ENCODE measurements at regions not wholly inside any gene's neighbourhood (a gene's known extent, or its start where the extent isn't known, plus 50 kb on each side); places are given as distances from the start of the nearest gene placed in this dataset.
A peak's percentile ranks its signal among the peaks of the same experiment; 100 is the strongest.

DNA sequence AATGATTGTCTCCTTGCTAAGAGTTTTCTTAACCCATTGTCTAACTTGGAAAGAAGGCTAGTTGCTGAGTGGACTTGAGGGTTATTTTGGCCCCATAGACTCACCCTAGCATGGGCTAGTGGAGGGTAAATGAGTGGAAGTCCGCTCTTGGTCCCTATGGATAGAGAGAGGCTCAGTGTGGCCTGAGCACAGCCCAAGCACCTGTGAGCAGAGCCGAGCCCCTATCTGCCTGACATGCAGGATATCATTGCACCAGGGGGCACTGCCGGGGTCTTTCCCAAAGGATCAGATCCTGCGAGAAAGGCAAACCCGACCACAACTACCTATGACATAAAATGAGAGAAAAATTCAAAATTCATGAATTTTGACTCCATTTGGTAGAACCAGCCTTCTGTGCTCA, 70.6 kb upstream of the GGTLC1 start:
- intact Hi-C loops (cut with DNase I), result no loop called here
- peaks cover 0 to 5% (median 0%) of the 10 kb centered on the region in 9 donors for H3K27me3 ChIP-seq
- no peak overlapping the region for H3K27ac ChIP-seq
- no peaks in the 10 kb centered on the region for H3K4me1 ChIP-seq
- H3K9me3 ChIP-seq, result no peaks in the 10 kb centered on the region
- ATAC-seq, result no peak
- no peak for TF ChIP-seq POLR2A (IDR thresholded peaks at IDR 0.05)
- H3K4me3 ChIP-seq, result no peak overlapping the region
- DNase-seq, result no peak
- WGBS, 4 donors, result 82 to 89% (median 85%) methylated on average over 5 of the region's 5 CpGs
- no peaks in the 10 kb centered on the region for H3K36me3 ChIP-seq

DNA sequence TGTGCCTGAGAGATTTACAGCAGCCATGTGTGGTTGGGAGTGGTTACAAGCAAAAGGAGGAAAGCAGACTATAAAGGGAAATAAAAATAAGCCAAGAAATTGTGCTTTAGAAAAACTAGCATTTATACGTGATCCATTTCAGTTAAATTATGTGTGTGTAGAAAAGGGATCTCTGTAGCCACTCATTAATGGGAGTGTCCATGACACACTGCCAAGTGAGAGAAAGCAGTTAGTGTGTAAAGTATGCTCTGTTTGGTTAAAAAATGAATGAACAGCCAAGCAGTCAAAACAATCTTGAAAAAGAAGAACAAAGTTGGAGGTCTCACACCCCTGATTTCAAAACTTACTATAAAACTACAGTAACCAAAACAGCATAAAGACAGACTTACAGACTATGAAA, 67.9 kb upstream of the GGTLC1 start:
- no peaks in the 10 kb centered on the region for H3K4me1 ChIP-seq
- peaks cover 0 to 21% (median 0%) of the 10 kb centered on the region in 9 donors for H3K27me3 ChIP-seq
- TF ChIP-seq POLR2A (IDR thresholded peaks at IDR 0.05), result no peak
- TF ChIP-seq, protein P1, sequence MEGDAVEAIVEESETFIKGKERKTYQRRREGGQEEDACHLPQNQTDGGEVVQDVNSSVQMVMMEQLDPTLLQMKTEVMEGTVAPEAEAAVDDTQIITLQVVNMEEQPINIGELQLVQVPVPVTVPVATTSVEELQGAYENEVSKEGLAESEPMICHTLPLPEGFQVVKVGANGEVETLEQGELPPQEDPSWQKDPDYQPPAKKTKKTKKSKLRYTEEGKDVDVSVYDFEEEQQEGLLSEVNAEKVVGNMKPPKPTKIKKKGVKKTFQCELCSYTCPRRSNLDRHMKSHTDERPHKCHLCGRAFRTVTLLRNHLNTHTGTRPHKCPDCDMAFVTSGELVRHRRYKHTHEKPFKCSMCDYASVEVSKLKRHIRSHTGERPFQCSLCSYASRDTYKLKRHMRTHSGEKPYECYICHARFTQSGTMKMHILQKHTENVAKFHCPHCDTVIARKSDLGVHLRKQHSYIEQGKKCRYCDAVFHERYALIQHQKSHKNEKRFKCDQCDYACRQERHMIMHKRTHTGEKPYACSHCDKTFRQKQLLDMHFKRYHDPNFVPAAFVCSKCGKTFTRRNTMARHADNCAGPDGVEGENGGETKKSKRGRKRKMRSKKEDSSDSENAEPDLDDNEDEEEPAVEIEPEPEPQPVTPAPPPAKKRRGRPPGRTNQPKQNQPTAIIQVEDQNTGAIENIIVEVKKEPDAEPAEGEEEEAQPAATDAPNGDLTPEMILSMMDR (IDR thresholded peaks at IDR 0.05), result no peak
- intact Hi-C loops (cut with DNase I), result no loop called here
- DNase-seq (no peak), ATAC-seq (no peak)
- no peaks in the 10 kb centered on the region for H3K36me3 ChIP-seq
- H3K4me3 ChIP-seq, result no peak overlapping the region
- WGBS, 4 donors, result 79 to 82% (median 81%) methylated on average over 1 of the region's 1 CpG
- H3K9me3 ChIP-seq, result no peaks in the 10 kb centered on the region
- no peak overlapping the region for H3K27ac ChIP-seq

DNA sequence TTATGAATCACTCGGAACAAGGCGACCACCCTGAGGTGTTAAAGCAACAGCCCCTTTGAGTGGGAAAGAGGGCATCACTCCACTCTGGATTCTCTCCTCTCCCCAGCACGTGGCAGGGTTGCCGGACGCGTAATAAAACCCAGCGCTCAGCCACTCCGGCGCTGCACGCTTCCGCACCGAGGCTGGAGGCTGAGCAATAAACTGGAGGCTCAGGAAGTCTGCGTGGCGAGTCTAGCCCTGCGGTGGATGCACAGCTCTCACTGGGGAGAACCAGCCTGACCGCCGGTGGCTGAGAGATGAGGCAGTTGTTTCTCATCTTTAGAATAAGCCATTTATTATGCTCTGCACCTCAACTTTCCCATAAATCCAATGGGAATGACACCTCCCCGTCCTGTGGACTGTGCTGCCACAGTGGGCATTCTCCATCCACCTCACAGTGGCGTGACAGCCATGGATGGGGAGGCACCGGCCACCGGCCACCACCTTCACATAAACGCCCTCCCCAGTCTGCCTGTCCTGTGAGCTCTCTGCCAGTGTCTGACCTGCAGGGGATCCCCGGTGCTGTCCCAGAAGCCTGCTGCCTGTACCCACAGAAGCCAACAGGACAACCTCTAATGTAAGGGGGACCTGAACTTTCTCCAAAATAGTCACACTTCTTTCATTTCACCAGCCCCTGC, 64.2 kb upstream of the GGTLC1 start:
- Histone ChIP-seq H3K4me3 (no peak overlapping the region), H3K4me1 (no peaks in the 10 kb centered on the region), H3K36me3 (no peaks in the 10 kb centered on the region), H3K9me3 (no peaks in the 10 kb centered on the region), H3K27me3 (peaks cover 0 to 21% (median 0%) of the 10 kb centered on the region in 9 donors), H3K27ac (no peak overlapping the region)
- 91 to 93% (median 92%) methylated on average over 18 to 23 of the region's 23 CpGs for WGBS, 4 donors
- no peak for ATAC-seq
- intact Hi-C loops (cut with DNase I), result no loop called here
- DNase-seq, result no peak
- TF ChIP-seq, protein P1 (IDR thresholded peaks at IDR 0.05), result no peak
- no peak for TF ChIP-seq POLR2A (IDR thresholded peaks at IDR 0.05)

DNA sequence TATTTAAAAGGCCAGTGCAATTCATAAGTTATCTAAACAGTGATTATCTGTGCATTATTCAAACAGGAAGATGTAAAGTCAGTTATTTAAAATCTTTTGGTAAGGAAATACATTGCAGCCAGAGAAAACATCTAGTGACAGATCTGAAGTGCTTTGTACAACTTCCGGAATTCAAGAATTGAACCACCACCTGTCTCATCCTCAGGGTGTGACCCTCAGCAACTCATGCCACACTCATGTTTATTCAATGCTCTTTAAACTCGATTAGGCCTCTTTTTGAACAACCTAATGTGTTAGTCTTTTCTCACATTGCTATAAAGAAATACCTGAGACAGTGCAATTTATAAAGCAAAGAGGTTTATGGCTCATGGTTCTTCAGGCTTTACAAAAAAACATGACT, 62.6 kb upstream of the GGTLC1 start:
- H3K9me3 ChIP-seq, result no peaks in the 10 kb centered on the region
- WGBS, 4 donors, result 55 to 74% (median 66%) methylated on average over 2 of the region's 2 CpGs
- peaks cover 0 to 21% (median 0%) of the 10 kb centered on the region in 9 donors for H3K27me3 ChIP-seq
- no peaks in the 10 kb centered on the region for H3K36me3 ChIP-seq
- H3K4me1 ChIP-seq, result no peaks in the 10 kb centered on the region
- intact Hi-C loops (cut with DNase I), result no loop called here
- DNase-seq (no peak), ATAC-seq (no peak)
- no peak overlapping the region for H3K4me3 ChIP-seq
- no peak overlapping the region for H3K27ac ChIP-seq
- TF ChIP-seq, protein P1 (IDR thresholded peaks at IDR 0.05), result no peak
- no peak for TF ChIP-seq POLR2A (IDR thresholded peaks at IDR 0.05)

DNA sequence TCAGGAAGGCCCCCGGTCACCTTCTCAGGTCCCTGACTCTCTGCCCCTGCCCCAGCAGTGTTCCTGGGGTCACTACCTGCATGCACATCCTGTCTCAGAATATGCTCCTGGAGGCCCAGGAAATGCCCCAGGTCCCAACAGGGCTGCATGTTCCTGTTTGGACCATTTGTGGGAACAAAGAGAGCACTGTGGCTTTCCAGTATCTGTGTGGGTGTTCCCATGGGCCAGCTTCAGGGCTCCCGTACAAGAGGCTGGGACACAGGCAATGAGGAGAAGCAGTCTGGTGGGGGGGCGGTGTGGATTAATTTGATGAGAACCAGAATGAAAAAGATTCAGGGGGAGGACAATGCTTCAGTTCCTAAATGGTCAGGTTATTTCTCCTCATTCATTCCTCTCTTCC, 61.5 kb upstream of the GGTLC1 start:
- H3K27ac ChIP-seq, result no peak overlapping the region
- H3K4me1 ChIP-seq, result no peaks in the 10 kb centered on the region
- H3K36me3 ChIP-seq, result no peaks in the 10 kb centered on the region
- DNase-seq (no peak), ATAC-seq (peak in 1 of 4 donors; percentile 42)
- H3K9me3 ChIP-seq, result no peaks in the 10 kb centered on the region
- H3K4me3 ChIP-seq, result no peak overlapping the region
- WGBS, 4 donors, result 45 to 72% (median 63%) methylated on average over 2 to 3 of the region's 3 CpGs
- intact Hi-C loops (cut with DNase I), result no loop called here
- TF ChIP-seq, protein P1 (IDR thresholded peaks at IDR 0.05), result no peak
- TF ChIP-seq POLR2A (IDR thresholded peaks at IDR 0.05), result no peak
- H3K27me3 ChIP-seq, result peaks cover 0 to 21% (median 0%) of the 10 kb centered on the region in 9 donors

Measured in heart left ventricle (tissue), 16 donors.